ENCODE measurements at regions not wholly inside any gene's neighbourhood (a gene's known extent, or its start where the extent isn't known, plus 50 kb on each side); places are given as distances from the start of the nearest gene placed in this dataset.

- H3K27me3 Mint-ChIP-seq (ENCODE audit: low read depth) = no peaks in the 10 kb centered on the region
- H3K4me1 Mint-ChIP-seq (ENCODE audit: low read depth) = peaks cover 6% of the 10 kb centered on the region
- no peaks in the 10 kb centered on the region for H3K36me3 Mint-ChIP-seq (ENCODE audit: low read depth)
- intact Hi-C loops (cut with micrococcal nuclease) = loop anchor here (5.0 kb wide), 1 partner anchor 55 kb away; no protein-coding TSS in a partner anchor
- H3K9me3 Mint-ChIP-seq = no peaks in the 10 kb centered on the region
- H3K27ac Mint-ChIP-seq = no peak overlapping the region
- no peak for DNase-seq (ENCODE audit: low spot score)
- H3K4me3 Mint-ChIP-seq (ENCODE audit: low read depth) = no peak overlapping the region
Observed at GRCh38 chr16:10312008-10312407, 73.9 kb upstream of the ATF7IP2 start.

GRCh38 chr16:10312784-10313724, 72.8 kb upstream of the ATF7IP2 start:
- Mint-ChIP-seq H3K27ac (no peak overlapping the region), H3K4me1 (ENCODE audit: low read depth) (peaks cover 6% of the 10 kb centered on the region), H3K27me3 (ENCODE audit: low read depth) (no peaks in the 10 kb centered on the region), H3K36me3 (ENCODE audit: low read depth) (no peaks in the 10 kb centered on the region), H3K4me3 (ENCODE audit: low read depth) (no peak overlapping the region), H3K9me3 (no peaks in the 10 kb centered on the region)
- intact Hi-C loops (cut with micrococcal nuclease) = loop anchor here (5.0 kb wide), 1 partner anchor 56 kb away; no protein-coding TSS in a partner anchor
- DNase-seq (ENCODE audit: low spot score) = no peak

DNA sequence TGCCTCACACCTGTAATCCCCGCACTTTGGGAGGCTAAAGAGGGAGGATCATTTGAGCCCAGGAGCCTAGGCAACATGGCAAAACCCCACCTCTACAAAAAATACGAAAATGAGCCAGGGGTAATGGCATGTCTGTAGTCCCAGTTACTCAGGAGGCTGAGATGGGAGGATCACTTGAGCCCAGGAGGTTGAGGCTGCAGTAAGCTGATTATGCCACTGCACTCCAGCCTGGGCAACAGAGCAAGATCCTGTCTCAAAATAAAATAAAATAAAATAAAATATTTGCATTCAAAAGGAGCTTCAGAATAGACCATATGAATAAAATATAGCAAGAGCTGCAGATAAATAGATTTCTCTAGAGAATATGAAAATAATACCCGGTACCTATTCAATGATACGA, 71.5 kb upstream of the ATF7IP2 start:
- Mint-ChIP-seq H3K27me3 (ENCODE audit: low read depth) (no peaks in the 10 kb centered on the region), H3K36me3 (ENCODE audit: low read depth) (no peaks in the 10 kb centered on the region), H3K27ac (no peak overlapping the region), H3K4me3 (ENCODE audit: low read depth) (no peak overlapping the region), H3K4me1 (ENCODE audit: low read depth) (peaks cover 6% of the 10 kb centered on the region), H3K9me3 (no peaks in the 10 kb centered on the region)
- DNase-seq (ENCODE audit: low spot score) = no peak
- intact Hi-C loops (cut with micrococcal nuclease) = loop anchor here (1.0 to 5.0 kb wide), 2 partner anchors 57 to 195 kb away; no protein-coding TSS in a partner anchor

GRCh38 chr16:10314811-10315210, 71.0 kb upstream of the ATF7IP2 start:
- Mint-ChIP-seq H3K9me3 (no peaks in the 10 kb centered on the region), H3K4me3 (ENCODE audit: low read depth) (no peak overlapping the region), H3K27me3 (ENCODE audit: low read depth) (no peaks in the 10 kb centered on the region), H3K27ac (no peak overlapping the region), H3K4me1 (ENCODE audit: low read depth) (peaks cover 6% of the 10 kb centered on the region), H3K36me3 (ENCODE audit: low read depth) (no peaks in the 10 kb centered on the region)
- no peak for DNase-seq (ENCODE audit: low spot score)
- intact Hi-C loops (cut with micrococcal nuclease) = loop anchor here (1.0 to 5.0 kb wide), 3 partner anchors 58 to 422 kb away; no protein-coding TSS in a partner anchor

- no peaks in the 10 kb centered on the region for H3K9me3 Mint-ChIP-seq
- no peaks in the 10 kb centered on the region for H3K27me3 Mint-ChIP-seq (ENCODE audit: low read depth)
- peaks cover 6% of the 10 kb centered on the region for H3K4me1 Mint-ChIP-seq (ENCODE audit: low read depth)
- DNase-seq (ENCODE audit: low spot score) = no peak
- H3K27ac Mint-ChIP-seq = no peak overlapping the region
- H3K4me3 Mint-ChIP-seq (ENCODE audit: low read depth) = no peak overlapping the region
- intact Hi-C loops (cut with micrococcal nuclease) = loop anchor here (2.0 to 5.0 kb wide), 3 partner anchors 183 to 420 kb away; no protein-coding TSS in a partner anchor
- H3K36me3 Mint-ChIP-seq (ENCODE audit: low read depth) = no peaks in the 10 kb centered on the region
Observed at GRCh38 chr16:10317425-10318001, 68.3 kb upstream of the ATF7IP2 start.

DNA sequence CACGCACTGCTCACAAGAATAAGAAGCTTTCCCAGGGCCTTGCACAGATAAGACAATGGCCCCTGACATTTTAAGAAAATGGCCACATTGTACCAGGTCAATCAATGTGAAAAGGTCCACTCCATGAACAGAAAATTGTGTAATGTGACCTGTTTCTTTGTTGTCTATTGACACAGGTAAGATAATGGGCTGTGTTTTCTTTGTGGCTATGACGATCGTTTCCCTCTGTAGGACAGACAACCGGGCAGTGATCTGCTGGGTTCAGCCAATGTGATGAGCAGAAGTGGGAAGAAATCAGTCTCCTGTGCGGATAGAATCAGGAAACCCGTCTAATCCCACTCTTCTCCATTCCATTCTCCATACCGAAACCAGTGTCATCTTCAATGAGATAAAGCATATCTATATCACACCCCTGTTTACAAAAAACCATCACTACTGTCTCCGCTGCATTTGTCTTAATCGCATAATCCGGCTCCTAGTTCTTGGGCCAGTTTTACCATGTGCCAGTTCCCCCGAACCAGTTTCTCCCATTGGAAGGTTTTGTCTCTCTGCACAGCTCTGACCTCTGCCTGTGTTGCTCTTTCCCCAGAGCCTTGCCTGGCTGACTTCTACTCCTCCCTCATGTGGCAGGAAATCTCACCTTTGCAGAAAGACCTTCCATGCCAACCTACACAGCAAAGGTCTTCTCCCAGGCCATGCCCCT, 66.9 kb upstream of the ATF7IP2 start:
- Mint-ChIP-seq H3K4me3 (ENCODE audit: low read depth) (no peak overlapping the region), H3K27ac (no peak overlapping the region), H3K4me1 (ENCODE audit: low read depth) (peaks cover 4% of the 10 kb centered on the region), H3K27me3 (ENCODE audit: low read depth) (no peaks in the 10 kb centered on the region), H3K36me3 (ENCODE audit: low read depth) (no peaks in the 10 kb centered on the region), H3K9me3 (no peaks in the 10 kb centered on the region)
- DNase-seq (ENCODE audit: low spot score) = no peak
- intact Hi-C loops (cut with micrococcal nuclease) = loop anchor here (2.0 to 5.0 kb wide), 3 partner anchors 182 to 418 kb away; no protein-coding TSS in a partner anchor

DNA sequence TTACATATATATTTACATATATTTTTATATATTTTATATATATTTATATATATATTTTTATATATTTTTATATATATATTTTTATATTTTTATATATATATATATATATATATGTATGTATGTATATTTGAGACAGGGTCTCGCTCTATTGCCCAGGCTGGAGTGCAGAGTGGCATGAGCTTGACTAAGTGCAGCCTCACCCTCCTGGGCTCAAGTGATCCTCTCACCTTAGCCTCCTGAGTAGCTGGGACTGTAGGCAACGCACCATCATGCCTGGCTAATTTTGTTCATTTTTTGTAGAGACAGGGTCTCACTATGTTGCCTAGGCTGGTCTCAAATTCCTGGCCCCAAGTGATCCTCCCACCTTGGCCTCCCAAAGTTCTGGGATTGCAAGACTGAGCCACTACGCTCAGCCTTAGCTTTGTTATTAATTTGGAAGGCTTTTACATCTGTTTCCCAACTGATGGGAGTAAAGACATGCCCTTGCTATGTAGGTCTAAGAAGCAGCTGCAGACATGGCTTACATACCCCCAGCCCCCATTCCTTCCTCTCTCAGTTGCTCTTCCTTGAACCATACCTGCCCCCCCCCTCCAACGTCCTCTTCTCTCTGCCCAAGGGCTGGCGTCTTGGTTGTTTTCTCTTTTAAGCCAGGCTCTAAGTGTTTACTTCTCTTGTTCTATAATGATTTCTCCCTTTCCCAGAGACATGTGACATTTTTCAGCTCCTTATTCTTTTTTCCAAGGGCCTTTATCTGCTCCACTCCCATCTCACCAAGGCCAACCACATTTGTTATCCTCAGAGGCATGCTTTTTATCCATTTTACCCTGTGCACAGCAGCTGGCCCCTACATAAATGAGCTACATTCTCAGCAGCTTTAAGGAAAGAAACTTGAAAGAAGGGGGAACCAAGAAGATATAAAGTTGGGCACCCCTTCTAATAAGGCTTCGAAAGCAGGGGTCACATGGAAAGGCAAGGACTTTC, 64.2 kb upstream of the ATF7IP2 start:
- intact Hi-C loops (cut with micrococcal nuclease) = loop anchor here (1.0 to 5.0 kb wide), 2 partner anchors 381 to 395 kb away; no protein-coding TSS in a partner anchor
- DNase-seq (ENCODE audit: low spot score) = no peak

GRCh38 chr16:10322723-10323527, 62.9 kb upstream of the ATF7IP2 start:
- Mint-ChIP-seq H3K9me3 (peaks cover 4% of the 10 kb centered on the region), H3K36me3 (ENCODE audit: low read depth) (no peaks in the 10 kb centered on the region), H3K4me1 (ENCODE audit: low read depth) (peaks cover 5% of the 10 kb centered on the region), H3K27me3 (ENCODE audit: low read depth) (no peaks in the 10 kb centered on the region), H3K27ac (no peak overlapping the region), H3K4me3 (ENCODE audit: low read depth) (no peak overlapping the region)
- intact Hi-C loops (cut with micrococcal nuclease) = loop anchor here (1.0 to 5.0 kb wide), 2 partner anchors 379 to 393 kb away; no protein-coding TSS in a partner anchor
- no peak for DNase-seq (ENCODE audit: low spot score)

More for the DNA sequence above, 64.2 kb upstream of the ATF7IP2 start:
- Mint-ChIP-seq H3K4me3 (ENCODE audit: low read depth) (no peak overlapping the region), H3K27me3 (ENCODE audit: low read depth) (no peaks in the 10 kb centered on the region), H3K27ac (no peak overlapping the region), H3K36me3 (ENCODE audit: low read depth) (no peaks in the 10 kb centered on the region), H3K4me1 (ENCODE audit: low read depth) (peaks cover 3% of the 10 kb centered on the region), H3K9me3 (no peaks in the 10 kb centered on the region)

- no peak for DNase-seq (ENCODE audit: low spot score)
- Mint-ChIP-seq H3K27ac (no peak overlapping the region), H3K27me3 (ENCODE audit: low read depth) (no peaks in the 10 kb centered on the region), H3K36me3 (ENCODE audit: low read depth) (no peaks in the 10 kb centered on the region), H3K9me3 (peaks cover 4% of the 10 kb centered on the region), H3K4me1 (ENCODE audit: low read depth) (peaks cover 6% of the 10 kb centered on the region), H3K4me3 (ENCODE audit: low read depth) (no peak overlapping the region)
- intact Hi-C loops (cut with micrococcal nuclease) = loop anchor here (5.0 kb wide), 1 partner anchor 379 kb away; no protein-coding TSS in a partner anchor
Observed at GRCh38 chr16:10323528-10323869, 62.4 kb upstream of the ATF7IP2 start.

DNA sequence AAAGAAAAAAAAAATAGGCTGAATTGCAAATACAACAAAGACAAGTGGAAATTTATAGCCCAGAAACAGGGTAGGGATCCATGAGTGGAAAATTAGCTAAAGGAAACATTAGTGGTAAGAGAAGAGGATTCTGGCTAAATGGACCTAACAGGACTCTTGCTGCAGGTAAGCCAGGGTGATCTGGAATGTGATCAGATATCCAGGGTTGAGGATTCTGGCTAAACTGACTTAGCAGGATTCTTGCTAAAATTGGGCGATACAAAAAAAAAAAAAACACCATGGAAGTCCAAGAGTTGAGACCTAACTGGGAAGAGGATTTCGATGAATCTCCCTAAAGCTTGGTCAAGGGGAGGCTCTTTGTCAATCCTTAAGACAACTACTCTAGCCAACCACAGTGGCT, 61.7 kb upstream of the ATF7IP2 start:
- no peaks in the 10 kb centered on the region for H3K27me3 Mint-ChIP-seq (ENCODE audit: low read depth)
- H3K27ac Mint-ChIP-seq = no peak overlapping the region
- H3K4me1 Mint-ChIP-seq (ENCODE audit: low read depth) = peaks cover 6% of the 10 kb centered on the region
- H3K9me3 Mint-ChIP-seq = peaks cover 4% of the 10 kb centered on the region
- no peak overlapping the region for H3K4me3 Mint-ChIP-seq (ENCODE audit: low read depth)
- intact Hi-C loops (cut with micrococcal nuclease) = loop anchor here (5.0 kb wide), 1 partner anchor 378 kb away; no protein-coding TSS in a partner anchor
- DNase-seq (ENCODE audit: low spot score) = no peak
- no peaks in the 10 kb centered on the region for H3K36me3 Mint-ChIP-seq (ENCODE audit: low read depth)

Measured in activated T-helper 2 cell treated with anti-CD3 and anti-CD28 coated beads, Interferon-gamma antibody, Interleukin-2, Interleukin-4, amounts not matched to agents 10 μg/mL and 5 μg/mL and 100 μg/mL, durations not matched to agents 14 hours and 24 hours and 36 hours (primary cell).